ENCODE measurements at regions not wholly inside any gene's neighbourhood (a gene's known extent, or its start where the extent isn't known, plus 50 kb on each side); places are given as distances from the start of the nearest gene placed in this dataset.

DNA sequence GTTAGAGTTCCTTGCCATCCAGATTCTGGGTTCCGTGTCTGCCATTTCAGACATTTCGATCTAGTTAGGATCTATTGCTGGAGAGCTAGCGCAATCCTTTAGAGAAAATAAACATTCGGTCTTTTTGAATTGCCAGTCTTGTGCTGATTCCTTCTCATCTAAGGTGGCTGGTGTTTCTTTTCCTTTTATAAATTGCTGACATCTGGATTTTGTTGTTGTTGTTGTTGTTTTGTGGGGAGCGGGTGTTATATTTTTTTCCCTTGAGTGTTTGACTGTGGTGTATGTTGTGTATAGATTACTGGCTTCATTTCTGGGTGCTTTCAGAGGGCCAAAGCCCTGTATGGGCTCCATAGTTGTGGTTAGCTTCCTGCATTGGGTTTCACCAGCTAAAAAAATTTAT is 128.5 kb upstream of the LRP1B start:
- Histone ChIP-seq H3K27ac (ENCODE audit: low read depth in 1 of 2, low read length in 2 of 2) (no peak overlapping the region), H3K4me3 (ENCODE audit: low read length in 2 of 2) (no peak overlapping the region), H3K9me3 (ENCODE audit: control insufficient read depth, low read length) (peaks cover 4% of the 10 kb centered on the region), H3K27me3 (ENCODE audit: control insufficient read depth in 1 of 2, insufficient read depth in 2 of 2, low read length in 1 of 2) (no peaks in the 10 kb centered on the region), H3K4me1 (ENCODE audit: control insufficient read depth in 1 of 2, insufficient read depth in 2 of 2, low read length in 2 of 2) (no peaks in the 10 kb centered on the region), H3K36me3 (ENCODE audit: control insufficient read depth in 1 of 2, insufficient read depth in 2 of 2, low read length in 1 of 2) (no peaks in the 10 kb centered on the region)
- 95 to 96% methylated on average over 5 of the region's 5 CpGs for WGBS, 2 donors
- ATAC-seq (ENCODE audit: low FRiP score), result no peak
- intact Hi-C loops (cut with DNase I), result no loop called here
- no peak for DNase-seq

DNA sequence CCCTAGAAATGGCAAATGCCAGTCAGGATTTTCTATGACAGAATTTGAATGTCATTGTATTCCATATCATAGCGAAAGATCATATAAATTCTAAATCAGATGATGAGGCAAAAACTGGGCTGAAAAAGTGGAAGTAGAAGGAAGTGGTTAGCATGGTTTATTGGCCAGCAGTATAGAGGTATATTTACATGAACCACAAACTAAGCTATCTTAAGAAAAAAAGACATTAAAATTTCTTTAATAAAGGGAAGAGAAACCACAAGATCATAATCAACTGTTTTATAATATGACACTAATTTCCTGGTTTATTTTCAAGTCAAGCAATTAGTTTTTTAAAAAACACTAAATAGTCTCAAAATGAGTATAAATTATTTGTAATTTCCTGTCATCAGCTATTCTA is 123.2 kb upstream of the LRP1B start:
- Histone ChIP-seq H3K4me1 (ENCODE audit: control insufficient read depth in 1 of 2, insufficient read depth in 2 of 2, low read length in 2 of 2) (no peaks in the 10 kb centered on the region), H3K9me3 (ENCODE audit: control insufficient read depth, low read length) (no peaks in the 10 kb centered on the region), H3K4me3 (ENCODE audit: low read length in 2 of 2) (no peak overlapping the region), H3K27ac (ENCODE audit: low read depth in 1 of 2, low read length in 2 of 2) (no peak overlapping the region), H3K27me3 (ENCODE audit: control insufficient read depth in 1 of 2, insufficient read depth in 2 of 2, low read length in 1 of 2) (no peaks in the 10 kb centered on the region), H3K36me3 (ENCODE audit: control insufficient read depth in 1 of 2, insufficient read depth in 2 of 2, low read length in 1 of 2) (no peaks in the 10 kb centered on the region)
- intact Hi-C loops (cut with DNase I), result no loop called here
- 90 to 94% methylated on average over 1 of the region's 1 CpG for WGBS, 2 donors
- DNase-seq (no peak), ATAC-seq (ENCODE audit: low FRiP score) (no peak)

DNA sequence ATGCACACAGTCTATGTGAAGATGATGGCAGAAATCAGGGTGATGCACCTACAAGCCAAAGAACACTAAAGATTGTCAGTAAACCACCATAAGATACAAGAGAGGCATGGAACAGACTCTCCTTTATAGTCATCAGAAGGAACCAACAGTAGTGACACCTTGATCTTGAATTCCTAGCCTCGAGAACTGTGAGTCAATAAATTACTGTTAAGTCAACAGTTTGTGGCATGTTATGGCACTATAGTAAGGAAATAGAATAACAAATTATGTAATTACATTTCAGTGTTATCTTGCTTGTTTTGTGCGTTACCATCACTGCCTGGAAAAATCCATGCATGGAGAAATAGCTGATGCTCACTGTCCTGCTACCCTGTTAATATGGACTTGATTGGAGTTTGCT is 110.2 kb upstream of the LRP1B start:
- no peak for ATAC-seq (ENCODE audit: low FRiP score)
- Histone ChIP-seq H3K9me3 (ENCODE audit: control insufficient read depth, low read length) (no peaks in the 10 kb centered on the region), H3K4me3 (ENCODE audit: low read length in 2 of 2) (no peak overlapping the region), H3K27ac (ENCODE audit: low read depth in 1 of 2, low read length in 2 of 2) (no peak overlapping the region), H3K27me3 (ENCODE audit: control insufficient read depth in 1 of 2, insufficient read depth in 2 of 2, low read length in 1 of 2) (no peaks in the 10 kb centered on the region), H3K36me3 (ENCODE audit: control insufficient read depth in 1 of 2, insufficient read depth in 2 of 2, low read length in 1 of 2) (no peaks in the 10 kb centered on the region), H3K4me1 (ENCODE audit: control insufficient read depth in 1 of 2, insufficient read depth in 2 of 2, low read length in 2 of 2) (no peaks in the 10 kb centered on the region)
- no peak for DNase-seq
- 13 to 21% methylated on average over 2 of the region's 2 CpGs for WGBS, 2 donors
- intact Hi-C loops (cut with DNase I), result no loop called here

DNA sequence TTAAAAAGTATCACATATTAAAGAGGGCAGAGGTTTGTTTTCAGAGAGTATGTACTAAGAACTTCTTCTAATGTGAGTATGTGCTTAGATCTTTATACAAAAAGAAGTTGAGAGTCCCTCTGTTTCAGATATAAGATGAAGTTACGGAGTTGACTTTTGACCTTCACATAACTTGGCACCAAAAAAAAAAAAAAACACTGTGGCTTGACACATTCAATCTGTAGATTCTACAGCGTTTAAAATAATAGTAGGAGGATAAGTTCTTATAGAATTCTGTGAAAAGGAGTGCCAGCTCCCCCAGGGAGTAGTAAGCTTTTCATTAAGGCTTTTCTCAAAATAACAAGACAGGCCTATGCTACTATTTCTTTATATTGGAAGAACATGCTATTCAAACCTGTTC is 105.4 kb upstream of the LRP1B start:
- H3K27me3 ChIP-seq (ENCODE audit: control insufficient read depth in 1 of 2, insufficient read depth in 2 of 2, low read length in 1 of 2), result no peaks in the 10 kb centered on the region
- no peaks in the 10 kb centered on the region for H3K36me3 ChIP-seq (ENCODE audit: control insufficient read depth in 1 of 2, insufficient read depth in 2 of 2, low read length in 1 of 2)
- DNase-seq (no peak), ATAC-seq (ENCODE audit: low FRiP score) (no peak)
- H3K4me1 ChIP-seq (ENCODE audit: control insufficient read depth in 1 of 2, insufficient read depth in 2 of 2, low read length in 2 of 2), result no peaks in the 10 kb centered on the region
- H3K9me3 ChIP-seq (ENCODE audit: control insufficient read depth, low read length), result peaks cover 2% of the 10 kb centered on the region
- no peak overlapping the region for H3K27ac ChIP-seq (ENCODE audit: low read depth in 1 of 2, low read length in 2 of 2)
- no peak overlapping the region for H3K4me3 ChIP-seq (ENCODE audit: low read length in 2 of 2)
- intact Hi-C loops (cut with DNase I), result no loop called here
- WGBS, 2 donors, result 33 to 36% methylated on average over 2 of the region's 2 CpGs

DNA sequence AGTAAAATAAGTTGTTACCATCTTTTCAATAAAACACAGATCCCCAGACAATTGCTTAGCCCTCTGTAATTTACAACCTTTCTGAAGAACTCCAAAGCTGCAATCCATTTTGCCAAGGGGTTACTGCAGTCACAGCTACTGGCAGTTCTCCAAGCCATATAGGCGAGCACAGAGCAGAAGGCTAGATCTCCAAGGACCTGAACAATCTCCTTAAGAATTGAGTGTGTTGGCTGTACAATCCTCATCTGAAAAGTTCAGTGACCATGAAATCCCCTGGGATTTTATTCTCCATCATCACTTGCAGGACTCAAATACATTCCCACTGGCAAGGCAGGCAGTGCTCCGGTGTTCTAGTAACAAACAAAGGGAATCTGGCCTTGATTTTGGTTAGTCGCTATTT is 103.9 kb upstream of the LRP1B start:
- DNase-seq, result no peak
- Histone ChIP-seq H3K36me3 (ENCODE audit: control insufficient read depth in 1 of 2, insufficient read depth in 2 of 2, low read length in 1 of 2) (no peaks in the 10 kb centered on the region), H3K4me1 (ENCODE audit: control insufficient read depth in 1 of 2, insufficient read depth in 2 of 2, low read length in 2 of 2) (no peaks in the 10 kb centered on the region), H3K27me3 (ENCODE audit: control insufficient read depth in 1 of 2, insufficient read depth in 2 of 2, low read length in 1 of 2) (no peaks in the 10 kb centered on the region), H3K4me3 (ENCODE audit: low read length in 2 of 2) (no peak overlapping the region), H3K9me3 (ENCODE audit: control insufficient read depth, low read length) (peaks cover 2% of the 10 kb centered on the region), H3K27ac (ENCODE audit: low read depth in 1 of 2, low read length in 2 of 2) (no peak overlapping the region)
- intact Hi-C loops (cut with DNase I), result no loop called here
- WGBS, 2 donors, result 14% methylated on average over 3 of the region's 3 CpGs
- no peak for ATAC-seq (ENCODE audit: low FRiP score)

DNA sequence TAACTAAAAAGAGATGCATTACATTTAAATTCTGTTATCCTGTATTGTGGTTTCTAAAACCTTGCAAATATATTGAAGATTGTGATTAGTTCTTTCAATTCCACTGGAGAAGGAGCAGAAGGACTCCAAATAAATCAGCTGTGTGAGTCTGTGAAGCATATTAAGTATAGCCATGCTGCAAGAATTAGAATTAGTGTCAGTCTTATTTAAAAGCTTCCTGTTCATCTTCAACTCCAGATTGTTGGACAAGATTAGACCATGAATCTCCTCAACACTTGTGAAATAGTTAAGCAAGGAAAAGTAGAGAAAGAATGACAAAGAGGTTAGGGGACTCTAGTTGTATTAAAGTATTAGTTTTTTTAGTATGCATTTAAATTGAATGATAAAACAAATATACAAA is 92.5 kb upstream of the LRP1B start:
- Histone ChIP-seq H3K4me3 (ENCODE audit: low read length in 2 of 2) (no peak overlapping the region), H3K9me3 (ENCODE audit: control insufficient read depth, low read length) (no peaks in the 10 kb centered on the region), H3K27ac (ENCODE audit: low read depth in 1 of 2, low read length in 2 of 2) (no peak overlapping the region), H3K27me3 (ENCODE audit: control insufficient read depth in 1 of 2, insufficient read depth in 2 of 2, low read length in 1 of 2) (peaks cover 0 to 2% of the 10 kb centered on the region in 2 donors), H3K4me1 (ENCODE audit: control insufficient read depth in 1 of 2, insufficient read depth in 2 of 2, low read length in 2 of 2) (no peaks in the 10 kb centered on the region), H3K36me3 (ENCODE audit: control insufficient read depth in 1 of 2, insufficient read depth in 2 of 2, low read length in 1 of 2) (no peaks in the 10 kb centered on the region)
- ATAC-seq (ENCODE audit: low FRiP score) (no peak), DNase-seq (no peak)
- intact Hi-C loops (cut with DNase I), result no loop called here

DNA sequence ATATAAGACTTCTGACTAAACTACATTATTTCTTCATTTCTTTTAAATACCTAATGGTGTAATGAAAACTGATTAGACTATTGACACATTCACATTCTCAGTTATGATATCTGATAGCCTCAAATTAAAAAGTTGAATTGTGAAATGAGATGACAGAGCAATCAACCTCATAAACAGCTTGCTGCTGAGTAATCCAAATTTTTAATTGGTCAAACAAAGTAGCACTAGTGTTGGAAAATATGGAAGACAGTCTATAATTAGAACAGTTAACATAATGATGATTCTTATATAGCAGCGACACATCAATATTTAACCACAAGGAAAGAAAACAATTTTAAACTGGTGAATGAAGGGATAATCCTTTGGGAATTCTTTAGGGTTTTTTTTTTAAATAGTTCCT is 91.9 kb upstream of the LRP1B start:
- intact Hi-C loops (cut with DNase I), result no loop called here
- no peaks in the 10 kb centered on the region for H3K4me1 ChIP-seq (ENCODE audit: control insufficient read depth in 1 of 2, insufficient read depth in 2 of 2, low read length in 2 of 2)
- WGBS, 2 donors, result 7 to 14% methylated on average over 1 of the region's 1 CpG
- DNase-seq (no peak), ATAC-seq (ENCODE audit: low FRiP score) (no peak)
- H3K27me3 ChIP-seq (ENCODE audit: control insufficient read depth in 1 of 2, insufficient read depth in 2 of 2, low read length in 1 of 2), result peaks cover 0 to 2% of the 10 kb centered on the region in 2 donors
- no peaks in the 10 kb centered on the region for H3K9me3 ChIP-seq (ENCODE audit: control insufficient read depth, low read length)
- H3K27ac ChIP-seq (ENCODE audit: low read depth in 1 of 2, low read length in 2 of 2), result no peak overlapping the region
- H3K4me3 ChIP-seq (ENCODE audit: low read length in 2 of 2), result no peak overlapping the region
- no peaks in the 10 kb centered on the region for H3K36me3 ChIP-seq (ENCODE audit: control insufficient read depth in 1 of 2, insufficient read depth in 2 of 2, low read length in 1 of 2)

DNA sequence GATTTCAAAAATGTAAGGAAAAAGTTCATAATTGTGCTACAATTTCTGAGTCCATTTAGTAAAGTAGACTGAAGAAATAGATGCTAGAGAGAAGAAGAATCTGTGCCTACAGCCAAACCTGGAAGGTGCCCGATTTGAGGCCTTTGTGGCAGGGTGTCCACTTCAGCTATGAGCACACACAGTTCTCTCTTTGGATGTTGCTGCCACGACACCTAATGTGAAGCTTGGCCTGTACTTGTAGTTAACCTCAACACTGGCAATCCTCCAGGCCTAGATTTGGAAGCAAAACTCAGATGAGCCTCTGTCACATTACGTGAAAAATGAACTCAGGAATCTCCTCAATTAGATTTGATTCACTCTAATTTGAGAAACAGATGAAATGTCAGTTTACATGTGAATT is 90.1 kb upstream of the LRP1B start:
- intact Hi-C loops (cut with DNase I), result no loop called here
- no peak for ATAC-seq (ENCODE audit: low FRiP score)

DNA sequence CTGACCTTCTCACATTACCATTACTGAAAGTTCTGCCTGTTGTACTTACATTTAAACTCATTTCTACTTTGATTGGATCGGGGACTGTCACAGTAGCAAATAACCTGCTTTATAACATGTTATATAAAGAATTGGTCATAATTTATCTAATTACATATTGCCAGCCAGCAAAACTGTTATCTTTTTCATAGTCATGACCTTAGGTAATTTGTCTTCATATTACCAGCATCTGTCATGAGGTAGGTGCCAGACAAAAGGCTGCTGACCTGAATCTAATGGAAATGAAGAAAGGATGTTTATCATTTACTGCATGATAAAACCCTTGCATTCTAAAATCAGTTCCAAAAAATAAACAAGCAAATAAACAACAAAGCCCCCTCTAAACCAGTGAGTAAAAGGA is 89.4 kb upstream of the LRP1B start:
- ATAC-seq (ENCODE audit: low FRiP score) (no peak), DNase-seq (no peak)
- Histone ChIP-seq H3K36me3 (ENCODE audit: control insufficient read depth in 1 of 2, insufficient read depth in 2 of 2, low read length in 1 of 2) (no peaks in the 10 kb centered on the region), H3K4me3 (ENCODE audit: low read length in 2 of 2) (no peak overlapping the region), H3K9me3 (ENCODE audit: control insufficient read depth, low read length) (no peaks in the 10 kb centered on the region), H3K4me1 (ENCODE audit: control insufficient read depth in 1 of 2, insufficient read depth in 2 of 2, low read length in 2 of 2) (no peaks in the 10 kb centered on the region), H3K27ac (ENCODE audit: low read depth in 1 of 2, low read length in 2 of 2) (no peak overlapping the region), H3K27me3 (ENCODE audit: control insufficient read depth in 1 of 2, insufficient read depth in 2 of 2, low read length in 1 of 2) (peaks cover 0 to 2% of the 10 kb centered on the region in 2 donors)
- WGBS, 2 donors, result 89 to 100% methylated on average over 1 of the region's 1 CpG
- intact Hi-C loops (cut with DNase I), result no loop called here

More for the DNA sequence above, 90.1 kb upstream of the LRP1B start:
- peaks cover 0 to 2% of the 10 kb centered on the region in 2 donors for H3K27me3 ChIP-seq (ENCODE audit: control insufficient read depth in 1 of 2, insufficient read depth in 2 of 2, low read length in 1 of 2)
- no peak for DNase-seq
- H3K36me3 ChIP-seq (ENCODE audit: control insufficient read depth in 1 of 2, insufficient read depth in 2 of 2, low read length in 1 of 2), result no peaks in the 10 kb centered on the region
- H3K9me3 ChIP-seq (ENCODE audit: control insufficient read depth, low read length), result no peaks in the 10 kb centered on the region
- no peaks in the 10 kb centered on the region for H3K4me1 ChIP-seq (ENCODE audit: control insufficient read depth in 1 of 2, insufficient read depth in 2 of 2, low read length in 2 of 2)
- 42 to 45% methylated on average over 3 of the region's 3 CpGs for WGBS, 2 donors
- no peak overlapping the region for H3K4me3 ChIP-seq (ENCODE audit: low read length in 2 of 2)
- no peak overlapping the region for H3K27ac ChIP-seq (ENCODE audit: low read depth in 1 of 2, low read length in 2 of 2)

All from aorta (tissue), 5 donors.